IMR-90 (cell line): ENCODE measurements at regions not wholly inside any gene's neighbourhood (a gene's known extent, or its start where the extent isn't known, plus 50 kb on each side); places are given as distances from the start of the nearest gene placed in this dataset.

ENCODE experiments used
- ATAC-seq: fragments of 200-7000 bp; cut with Tn5 transposase; 2 replicates; pipeline ENCODE4 v1.9.1; 2020; ENCODE audit warnings: low read depth, mild to moderate bottlenecking, moderate library complexity
- BruUV-seq: library from RNA; stranded (reverse); fragments of 400-500 nt; replicated peaks from 2 replicates; lab custom pipeline; 2021; lab: Mats Ljungman, UMichigan
- CTCF ChIA-PET: fragments of 300-600 bp; formaldehyde crosslinking; extraction: SDS; loops from one replicate; lab custom pipeline; 2021; ENCODE audit warnings: antibody characterized with exemption; lab: Yijun Ruan, JAX
- POLR2A ChIA-PET: fragments of 300-600 bp; sonication (Branson Sonifier 250); formaldehyde crosslinking; loops from one replicate; lab custom pipeline; 2022; ENCODE audit warnings: antibody characterized with exemption; ENCODE audit not compliant: unreplicated experiment; lab: Charles Lee
- DNase-seq: peaks from one replicate; pipeline ENCODE4 v3.0.0; 2013
- H2AFZ ChIP-seq: replicated peaks from 2 replicates; pipeline ENCODE3; 2013; ENCODE audit warnings: low read length, mild to moderate bottlenecking; ENCODE audit not compliant: poor library complexity
- H2AK5ac ChIP-seq: 2 replicates; pipeline ENCODE4 v1.6.1; 2013; ENCODE audit warnings: low read depth, low read length, inconsistent platforms
- H2AK9ac ChIP-seq: replicated peaks from 2 replicates; pipeline ENCODE3; 2013; ENCODE audit warnings: mild to moderate bottlenecking, low read depth, low read length, moderate library complexity; ENCODE audit not compliant: poor library complexity
- H2BK120ac ChIP-seq: 2 replicates; pipeline ENCODE4 v1.6.1; 2013; ENCODE audit warnings: low read depth, low read length, inconsistent platforms
- H2BK15ac ChIP-seq: 3 replicates; pipeline ENCODE4 v1.6.1; 2013; ENCODE audit warnings: low read depth, low read length, inconsistent platforms
- H2BK20ac ChIP-seq: 2 replicates; pipeline ENCODE4 v1.6.1; 2013; ENCODE audit warnings: low read depth, mild to moderate bottlenecking, inconsistent platforms, low read length, moderate library complexity
- H2BK5ac ChIP-seq: 2 replicates; pipeline ENCODE4 v1.6.1; 2013; ENCODE audit warnings: mild to moderate bottlenecking, low read depth, low read length, inconsistent platforms; ENCODE audit not compliant: poor library complexity, severe bottlenecking
- H3K14ac ChIP-seq: replicated peaks from 2 replicates; pipeline ENCODE4 v1.6.1; 2013; ENCODE audit warnings: low read depth, low read length, inconsistent platforms
- H3K18ac ChIP-seq: 2 replicates; pipeline ENCODE4 v1.6.1; 2013; ENCODE audit warnings: low read depth, low read length, control low read depth
- H3K23ac ChIP-seq: 2 replicates; pipeline ENCODE4 v1.6.1; 2013; ENCODE audit warnings: low read depth, low read length, inconsistent platforms
- H3K27ac ChIP-seq: 2 replicates; pipeline ENCODE4 v1.5.1; 2013; ENCODE audit warnings: mild to moderate bottlenecking, control low read depth, low read length; ENCODE audit not compliant: insufficient read depth
- H3K27me3 ChIP-seq: 2 replicates; pipeline ENCODE4 v1.6.1; 2013; ENCODE audit warnings: low read length; ENCODE audit not compliant: control insufficient read depth, insufficient read depth
- H3K36me3 ChIP-seq: 2 replicates; pipeline ENCODE4 v1.6.1; 2013; ENCODE audit warnings: low read length, mixed read lengths; ENCODE audit not compliant: control insufficient read depth, insufficient read depth
- H3K4ac ChIP-seq: 2 replicates; pipeline ENCODE4 v1.6.1; 2013; ENCODE audit warnings: low read depth, low read length, inconsistent platforms
- H3K4me1 ChIP-seq: 2 replicates; pipeline ENCODE4 v1.6.1; 2013; ENCODE audit warnings: low read length, mixed read lengths; ENCODE audit not compliant: control insufficient read depth, insufficient read depth
- H3K4me2 ChIP-seq: 2 replicates; pipeline ENCODE4 v1.6.1; 2013; ENCODE audit warnings: low read depth, mild to moderate bottlenecking, control low read depth, low read length, moderate library complexity
- H3K4me3 ChIP-seq: 2 replicates; pipeline ENCODE4 v1.5.1; 2013; ENCODE audit warnings: low read depth, mild to moderate bottlenecking, control low read depth, low read length, moderate library complexity; ENCODE audit not compliant: insufficient read depth
- H3K56ac ChIP-seq: 2 replicates; pipeline ENCODE4 v1.6.1; 2013; ENCODE audit warnings: low read length, inconsistent platforms; ENCODE audit not compliant: insufficient read depth; ENCODE audit errors: extremely low read depth
- H3K79me1 ChIP-seq, 2 experiments: 2 replicates each; pipeline ENCODE4 v1.6.1; 2013; ENCODE audit warnings: low read length in 2 of 2, inconsistent platforms in 1 of 2, low read depth in 1 of 2
- H3K9ac ChIP-seq: 2 replicates; pipeline ENCODE4 v1.6.1; 2013; ENCODE audit warnings: low read depth, low read length, control low read depth
- H3K9me1 ChIP-seq: 2 replicates; pipeline ENCODE4 v1.6.1; 2013; ENCODE audit warnings: low read length, inconsistent platforms; ENCODE audit not compliant: insufficient read depth
- H3K9me3 ChIP-seq: 2 replicates; pipeline ENCODE4 v1.6.1; 2013; ENCODE audit warnings: low read length; ENCODE audit not compliant: control insufficient read depth, insufficient read depth
- H4K20me1 ChIP-seq: 2 replicates; pipeline ENCODE4 v1.6.1; 2013; ENCODE audit warnings: low read length, inconsistent platforms; ENCODE audit not compliant: insufficient read depth
- H4K5ac ChIP-seq: 2 replicates; pipeline ENCODE4 v1.6.1; 2013; ENCODE audit warnings: mild to moderate bottlenecking, low read depth, low read length, control low read depth
- H4K8ac ChIP-seq, 2 experiments: 2 replicates each; pipeline ENCODE4 v1.6.1; 2013; ENCODE audit warnings: low read depth in 2 of 2, low read length in 2 of 2, control low read depth in 1 of 2, inconsistent platforms in 1 of 2
- H4K91ac ChIP-seq: 2 replicates; pipeline ENCODE4 v1.6.1; 2013; ENCODE audit warnings: low read depth, low read length, inconsistent platforms; ENCODE audit not compliant: insufficient read depth
- MAZ ChIP-seq: IDR thresholded peaks from 2 replicates; pipeline ENCODE4 v1.6.1; 2012; ENCODE audit warnings: low read depth, mild to moderate bottlenecking, low read length, improper control_type of control experiment, moderate library complexity, borderline replicate concordance
- MXI1 ChIP-seq: IDR thresholded peaks from 2 replicates; pipeline ENCODE4 v1.6.1; 2012; ENCODE audit warnings: low read depth, mild to moderate bottlenecking, low read length, moderate library complexity, borderline replicate concordance
- POLR2A ChIP-seq: IDR thresholded peaks from 2 replicates; pipeline ENCODE4 v1.6.1; 2012; ENCODE audit warnings: mild to moderate bottlenecking, low read depth, low read length
- WGBS, 2 experiments: methylation state at CpG; one replicate each; pipeline versions ENCODE4 v1.1.5 to v1.1.7; 2013; ENCODE audit warnings: missing lambda C conversion rate in 2 of 2; ENCODE audit not compliant: insufficient read length in 1 of 2; ENCODE audit errors: extremely low coverage in 2 of 2; 5-methylcytosine and 5-hydroxymethylcytosine counted together
- dilution Hi-C: fragments of 300-500 bp; cut with HindIII; formaldehyde crosslinking; loops from one replicate; pipeline ENCODE4 v1.14.3; 2018; ENCODE audit warnings: low sequenced_read_pairs; ENCODE audit not compliant: unreplicated experiment
- in situ Hi-C: fragments of 300-500 bp; cut with MboI; formaldehyde crosslinking; loops from 3 replicates; pipeline ENCODE4 v1.14.3; 2019; ENCODE audit warnings: low sequenced_read_pairs, inconsistent platforms, mixed read lengths
- intact Hi-C: fragments of 100-400 bp; cut with micrococcal nuclease; formaldehyde crosslinking; loops from 2 replicates; pipeline ENCODE4 v1.10.0; 2022

DNA sequence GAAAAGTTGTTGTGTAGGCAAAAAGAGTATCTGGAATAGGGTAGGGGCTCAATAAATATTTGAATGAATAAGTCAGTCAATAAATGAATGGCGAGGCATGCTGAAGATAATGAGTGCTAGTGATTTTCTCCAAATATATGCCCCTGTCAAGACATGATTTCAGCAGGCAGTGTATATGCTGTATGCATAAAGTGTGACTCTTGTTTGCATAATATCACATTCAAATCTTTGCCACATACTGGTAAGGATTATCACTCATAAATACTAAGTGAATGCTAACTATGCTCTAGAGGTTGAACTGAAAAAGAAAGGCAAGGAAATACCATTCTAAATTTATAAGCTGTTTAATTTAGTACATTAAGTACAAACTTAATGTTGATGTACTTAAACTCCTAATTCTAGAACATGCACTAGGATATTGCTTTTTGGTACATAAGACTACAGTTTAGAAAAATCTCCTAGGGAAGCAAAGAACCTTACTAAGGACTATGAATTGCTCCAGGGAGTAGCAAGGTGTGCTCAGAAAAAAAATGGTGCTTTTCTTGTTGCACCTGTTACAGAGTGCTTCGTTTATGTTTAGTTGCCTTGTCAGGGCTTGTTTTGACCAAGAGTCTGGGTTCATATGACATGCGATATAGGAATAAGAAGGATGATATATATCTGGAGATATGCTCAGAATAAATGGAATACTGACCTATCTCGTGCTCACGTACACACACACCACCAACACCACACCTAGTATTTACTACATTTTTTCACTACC lies 224.0 kb upstream of the TANK start:
- dilution Hi-C loops = no loop called here
- ATAC-seq = no peak
- WGBS, 2 experiments = no CpG with 5 or more reads among the region's 5 CpGs

More for the DNA sequence above, 224.0 kb upstream of the TANK start:
- ChIA-PET POLR2A (no interaction called here), CTCF (no interaction called here)
- H3K9me3 ChIP-seq = no peaks in the 10 kb centered on the region
- no peak overlapping the region for H4K91ac ChIP-seq
- no peak overlapping the region for H2BK5ac ChIP-seq
- no peaks in the 10 kb centered on the region for H3K27me3 ChIP-seq
- H3K4me2 ChIP-seq = no peak overlapping the region
- H2BK20ac ChIP-seq = no peak overlapping the region
- no peak overlapping the region for H2AFZ ChIP-seq
- H3K4me3 ChIP-seq = no peak overlapping the region
- H2AK5ac ChIP-seq = no peak overlapping the region
- intact Hi-C loops (no loop called here), in situ Hi-C loops (no loop called here)
- TF ChIP-seq MXI1 = no peak
- TF ChIP-seq MAZ = no peak
- no peak for TF ChIP-seq POLR2A
- H2AK9ac ChIP-seq = no peak overlapping the region
- no peak overlapping the region for H3K4ac ChIP-seq
- H4K20me1 ChIP-seq = no peaks in the 10 kb centered on the region
- H3K9ac ChIP-seq = no peak overlapping the region
- peaks cover 9% of the 10 kb centered on the region for H3K4me1 ChIP-seq
- H4K5ac ChIP-seq = no peak overlapping the region
- no peak overlapping the region for H3K14ac ChIP-seq
- no peak overlapping the region for H2BK120ac ChIP-seq
- H3K36me3 ChIP-seq = no peaks in the 10 kb centered on the region
- H3K56ac ChIP-seq = no peak overlapping the region
- H3K23ac ChIP-seq = no peak overlapping the region
- H4K8ac ChIP-seq = no peak overlapping the region
- peaks cover 4% of the 10 kb centered on the region; the same call in 1 of the 2 replicates for H3K9me1 ChIP-seq
- BruUV-seq = no TSS peak
- H3K18ac ChIP-seq = no peak overlapping the region
- H3K79me1 ChIP-seq = no peaks in the 10 kb centered on the region
- H2BK15ac ChIP-seq = no peak overlapping the region
- no peak overlapping the region for H3K27ac ChIP-seq
- no peak for DNase-seq
